Loucy (cell line): ENCODE measurements at regions not wholly inside any gene's neighbourhood (a gene's known extent, or its start where the extent isn't known, plus 50 kb on each side); places are given as distances from the start of the nearest gene placed in this dataset.

Experiments used
- CTCF ChIP-seq: fragments of 200-600 bp; sonication (generic); conservative IDR thresholded peaks from 2 replicates; pipeline ENCODE4 v1.5.1; 2014; ENCODE audit warnings: mild to moderate bottlenecking, antibody characterized with exemption, low read length
- EZH2phosphoT487 ChIP-seq: fragments of 200-600 bp; IDR thresholded peaks from 2 replicates; pipeline ENCODE4 v1.6.1; 2018; ENCODE audit warnings: antibody characterized with exemption, mild to moderate bottlenecking, moderate library complexity, borderline replicate concordance

- TF ChIP-seq CTCF = no peak
- no peak for TF ChIP-seq EZH2phosphoT487
Observed at GRCh38 chr1:88488237-88488636, 195.8 kb upstream of the PKN2 start.
